M059J (cell line): ENCODE measurements at regions not wholly inside any gene's neighbourhood (a gene's known extent, or its start where the extent isn't known, plus 50 kb on each side); places are given as distances from the start of the nearest gene placed in this dataset.
"Not testable (repeated sequence)": the region's sequence is repeated elsewhere in the genome, so short reads cannot be mapped to it uniquely, and the experiment has no call there.

Experiments used
- DNase-seq: peaks from one replicate; pipeline ENCODE4 v3.0.0-alpha.2; 2012; ENCODE audit warnings: low read depth

DNA sequence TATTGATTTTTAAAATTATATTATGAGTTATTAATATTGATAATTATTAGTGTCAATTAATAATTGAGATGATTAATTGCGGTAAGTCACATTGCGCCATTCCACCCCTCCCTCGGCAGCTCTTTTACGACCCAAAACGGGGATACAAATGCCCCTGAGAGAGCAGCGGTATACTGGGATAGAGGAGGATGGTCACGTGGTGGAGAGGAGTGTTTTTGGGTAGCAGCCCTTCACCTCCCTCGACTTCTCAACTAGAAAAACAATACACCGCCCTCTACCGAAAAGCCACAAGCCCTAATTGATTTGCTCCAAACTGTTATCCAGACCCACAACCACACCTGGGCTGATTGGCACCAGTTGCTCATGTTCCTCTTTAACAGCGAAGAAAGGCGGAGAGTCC, 71.0 kb downstream of the DAPL1 start:
- DNase-seq: not testable (repeated sequence)

DNA sequence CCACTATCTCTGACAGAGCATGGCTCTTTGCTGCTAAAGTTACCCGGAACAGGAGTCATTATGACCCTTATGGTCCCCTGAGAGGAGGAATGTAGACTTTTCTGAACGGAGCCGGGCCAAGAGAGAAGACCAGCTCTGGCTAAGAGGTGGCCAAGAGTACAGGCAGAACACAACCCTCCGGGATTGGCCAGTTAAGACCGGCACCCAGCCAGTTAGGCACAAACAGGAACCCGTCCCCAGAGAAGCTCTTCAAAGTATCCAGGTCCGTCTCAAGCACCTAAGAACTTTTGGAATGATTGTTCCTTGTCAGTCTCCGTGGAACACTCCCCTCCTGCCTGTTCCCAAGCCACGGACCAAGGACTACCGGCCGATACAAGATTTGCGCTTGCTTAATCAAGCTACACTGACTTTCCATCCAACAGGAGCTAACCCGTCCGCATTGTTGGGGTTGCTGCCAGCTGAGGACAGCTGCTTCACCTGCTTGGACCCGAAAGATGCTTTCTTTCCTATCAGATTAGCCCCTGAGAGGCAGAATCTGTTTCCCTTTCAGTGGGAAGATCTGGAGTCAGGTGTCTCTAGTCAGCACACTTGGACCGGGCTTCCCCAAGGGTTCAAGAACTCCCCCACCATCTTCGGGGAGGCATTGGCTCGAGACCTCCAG, 72.5 kb downstream of the DAPL1 start:
- not testable (repeated sequence) for DNase-seq

DNA sequence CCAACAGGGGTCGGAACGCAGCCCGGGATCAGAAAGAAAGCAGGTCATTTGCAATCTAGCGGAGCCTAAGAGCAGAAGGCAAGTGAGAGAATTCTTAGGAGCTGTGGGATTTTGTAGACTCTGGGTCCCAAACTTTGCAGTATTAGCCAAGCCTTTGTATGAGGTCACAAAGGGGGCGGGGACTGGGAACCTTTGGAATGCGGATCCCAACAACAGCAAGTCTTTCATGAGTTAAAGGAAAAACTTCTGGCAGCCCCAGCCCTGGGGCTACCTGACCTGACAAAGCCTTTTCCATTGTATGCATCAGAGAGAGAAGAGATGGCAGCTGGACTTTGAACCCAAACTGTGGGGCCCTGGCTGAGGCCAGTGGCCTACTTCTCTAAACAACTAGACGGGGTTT, 73.3 kb downstream of the DAPL1 start:
- DNase-seq: peak; percentile 21

DNA sequence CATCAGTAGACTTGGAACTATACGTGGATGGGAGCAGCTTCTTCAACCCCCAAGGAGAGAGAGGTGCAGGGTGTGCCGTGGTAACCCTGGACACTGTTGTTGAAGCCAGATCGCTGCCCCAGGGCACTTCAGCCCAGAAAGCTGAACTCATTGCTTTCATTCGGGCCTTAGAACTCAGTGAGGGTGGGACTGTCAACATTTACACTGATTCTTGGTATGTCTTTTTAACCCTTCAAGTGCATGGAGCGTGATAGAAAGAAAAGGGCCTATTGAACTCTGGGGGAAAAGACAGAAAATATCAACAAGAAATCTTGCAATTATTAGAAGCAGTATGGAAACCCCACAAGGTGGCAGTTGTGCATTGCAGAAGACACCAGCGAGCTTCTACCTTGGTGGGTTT, 74.0 kb downstream of the DAPL1 start:
- DNase-seq: not testable (repeated sequence)

DNA sequence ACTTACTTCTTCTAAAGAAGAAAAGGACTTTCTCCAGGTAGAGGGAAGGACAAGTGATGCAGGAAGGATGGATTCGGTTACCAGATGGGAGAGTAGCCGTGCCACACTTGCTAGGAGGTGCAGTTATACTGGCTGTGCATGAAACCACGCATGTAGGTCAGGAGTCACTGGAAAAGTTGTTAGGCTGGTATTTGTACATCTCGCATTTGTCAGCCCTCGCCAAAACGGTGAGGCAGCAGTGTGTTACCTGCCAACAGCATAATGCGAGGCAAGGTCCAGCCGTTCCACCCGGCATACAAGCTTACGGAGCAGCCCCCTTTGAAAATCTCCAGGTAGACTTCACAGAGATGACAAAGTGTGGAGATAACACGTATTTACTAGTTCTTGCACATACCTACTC, 74.5 kb downstream of the DAPL1 start:
- not testable (repeated sequence) for DNase-seq

DNA sequence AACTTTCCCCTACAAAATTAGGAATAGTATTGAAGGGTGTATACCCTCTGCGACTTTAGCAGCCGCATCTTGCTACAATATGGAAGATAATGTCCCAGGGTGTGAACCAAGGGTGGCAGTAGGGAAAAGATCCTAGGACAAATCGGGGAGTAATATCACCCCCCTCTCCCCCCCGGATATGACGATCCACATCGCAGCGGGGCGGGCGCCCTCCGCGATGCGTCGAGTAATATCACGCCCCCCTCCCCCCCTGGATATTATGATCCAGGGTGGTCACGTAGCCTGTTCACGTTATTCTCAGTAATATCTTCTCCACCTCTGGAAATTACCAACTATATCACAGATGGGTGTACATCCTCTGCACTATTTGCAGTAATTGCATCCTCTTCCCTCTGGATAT, 82.9 kb downstream of the DAPL1 start:
- DNase-seq: no peak

DNA sequence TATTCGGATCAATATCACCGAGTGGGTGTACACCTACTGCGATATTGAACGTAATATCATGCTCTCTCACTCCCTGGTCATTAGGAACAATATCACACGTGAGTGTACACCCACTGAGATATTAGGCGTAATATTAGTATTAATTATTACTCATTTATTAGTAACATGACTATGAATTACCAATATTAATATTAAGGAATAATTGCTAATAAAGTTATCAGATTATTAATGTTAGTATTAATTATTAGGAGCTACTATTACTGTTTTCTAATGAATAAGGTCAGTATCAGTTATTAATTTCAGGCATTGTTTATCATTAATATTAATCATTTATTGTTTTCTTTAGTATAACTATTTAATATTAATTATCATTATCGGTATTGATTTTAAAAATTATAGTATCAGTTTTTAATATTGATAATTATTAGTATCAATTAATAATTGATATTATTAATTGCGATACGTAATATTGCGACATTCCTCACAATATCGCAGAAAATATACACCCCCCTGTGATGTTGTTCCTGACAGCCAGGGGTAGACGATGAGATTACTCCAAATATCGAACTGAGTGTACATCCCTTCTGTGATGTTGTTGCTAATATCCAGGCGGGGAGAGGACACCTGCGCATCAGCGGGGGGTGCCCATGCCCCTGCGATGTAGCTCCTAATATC, 84.2 kb downstream of the DAPL1 start:
- DNase-seq: no peak

DNA sequence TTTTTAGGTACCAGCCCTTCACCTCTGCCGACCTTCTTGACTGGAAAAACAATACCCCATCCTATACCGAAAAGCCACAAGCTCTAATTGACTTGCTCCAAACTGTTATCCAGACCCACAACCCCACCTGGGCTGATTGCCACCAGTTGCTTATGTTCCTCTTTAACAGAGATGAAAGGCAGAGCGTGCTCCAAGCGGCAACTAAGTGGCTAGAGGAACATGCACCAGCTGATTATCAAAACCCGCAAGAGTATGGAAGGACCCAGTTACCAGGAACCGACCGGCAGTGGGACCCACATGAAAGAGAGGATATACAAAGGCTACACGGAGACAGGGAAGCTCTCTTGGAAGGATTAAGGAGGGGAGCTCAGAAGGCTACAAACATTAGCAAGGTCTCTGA, 86.1 kb upstream of the TANC1 start:
- DNase-seq: no peak

DNA sequence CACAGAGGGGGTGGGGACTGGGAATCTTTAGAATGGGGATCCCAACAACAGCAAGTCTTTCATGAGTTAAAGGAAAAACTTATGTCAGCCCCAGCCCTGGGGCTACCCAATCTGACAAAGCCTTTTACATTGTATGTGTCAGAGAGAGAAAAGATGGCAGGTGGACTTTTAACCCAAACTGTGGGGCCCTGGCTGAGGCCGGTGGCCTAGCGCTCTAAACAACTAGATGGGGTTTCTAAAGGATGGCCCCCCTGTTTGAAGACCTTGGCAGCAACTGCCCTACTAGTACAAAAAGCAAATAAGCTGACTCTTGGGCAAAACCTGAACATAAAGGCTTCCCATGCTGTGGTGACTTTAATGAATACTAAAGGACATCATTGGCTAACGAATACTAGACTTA, 83.9 kb upstream of the TANC1 start:
- not testable (repeated sequence) for DNase-seq

DNA sequence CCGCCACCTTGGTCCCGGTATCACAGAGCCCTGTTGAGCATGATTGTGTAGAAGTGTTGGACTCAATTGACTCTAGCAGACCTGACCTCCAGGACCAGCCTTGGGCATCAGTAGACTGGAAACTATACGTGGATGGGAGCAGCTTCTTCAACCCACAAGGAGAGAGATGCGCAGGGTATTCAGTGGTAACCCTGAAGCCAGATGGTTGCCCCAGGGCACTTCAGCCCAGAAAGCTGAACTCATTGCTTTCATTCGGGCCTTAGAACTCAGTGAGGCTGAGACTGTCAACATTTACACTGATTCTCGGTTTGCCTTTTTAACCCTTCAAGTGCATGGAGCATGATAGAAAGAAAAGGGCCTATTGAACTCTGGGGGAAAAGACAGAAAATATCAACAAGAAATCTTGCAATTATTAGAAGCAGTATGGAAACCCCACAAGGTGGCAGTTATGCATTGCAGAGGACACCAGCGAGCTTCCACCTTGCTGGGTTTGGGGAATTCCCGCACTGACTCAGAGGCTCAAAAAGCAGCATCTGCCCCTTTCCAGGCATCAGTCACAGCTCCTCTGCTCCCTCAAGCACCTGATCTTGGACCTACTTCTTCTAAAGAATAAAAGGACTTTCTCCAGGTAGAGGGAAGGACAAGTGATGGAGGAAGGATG, 83.3 kb upstream of the TANC1 start:
- peak; percentile 32 for DNase-seq

DNA sequence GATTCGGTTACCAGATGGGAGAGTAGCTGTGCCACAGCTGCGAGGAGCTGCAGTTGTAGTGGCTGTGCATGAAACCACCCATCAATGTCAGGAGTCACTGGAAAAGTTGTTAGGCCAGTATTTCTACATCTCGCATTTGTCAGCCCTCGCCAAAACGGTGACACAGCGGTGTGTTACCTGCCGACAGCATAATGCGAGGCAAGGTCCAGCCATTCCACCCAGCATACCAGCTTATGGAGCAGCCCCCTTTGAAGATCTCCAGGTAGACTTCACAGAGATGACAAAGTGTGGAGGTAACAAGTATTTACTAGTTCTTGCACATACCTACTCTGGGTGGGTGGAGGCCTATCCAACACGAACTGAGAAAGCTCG, 82.8 kb upstream of the TANC1 start:
- DNase-seq: not testable (repeated sequence)

DNA sequence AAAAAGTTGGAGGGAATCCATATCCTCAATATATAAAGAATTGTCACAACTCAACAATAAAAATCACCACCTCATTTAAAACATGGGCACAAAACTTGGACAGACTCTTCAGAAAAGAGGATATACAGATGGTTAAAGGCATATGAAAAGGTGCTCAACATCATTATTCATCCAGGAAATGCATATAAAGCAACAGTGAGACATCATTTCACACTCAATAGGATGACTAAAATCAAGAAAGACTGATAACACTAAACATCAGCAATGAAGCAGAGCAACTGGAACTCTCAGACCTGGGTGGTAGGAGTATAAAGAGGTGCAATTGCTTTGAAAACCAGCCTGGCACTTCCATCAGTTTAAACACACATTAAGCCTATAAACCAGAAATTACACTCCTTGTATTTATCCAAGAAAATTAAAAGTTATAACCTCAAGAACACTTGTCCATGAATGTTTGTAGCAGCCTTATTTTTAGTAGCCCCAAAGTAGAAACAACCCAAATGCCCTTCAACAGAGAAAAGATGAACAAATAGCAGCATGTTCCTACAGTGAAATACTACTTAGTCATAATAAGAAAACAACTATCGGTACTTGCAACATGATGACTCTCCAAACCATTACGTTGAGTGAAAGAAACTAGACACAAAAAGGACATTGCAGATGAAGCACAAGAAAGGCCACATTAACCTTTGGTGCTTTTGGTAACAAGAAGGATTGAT, 79.1 kb upstream of the TANC1 start:
- DNase-seq: no peak

DNA sequence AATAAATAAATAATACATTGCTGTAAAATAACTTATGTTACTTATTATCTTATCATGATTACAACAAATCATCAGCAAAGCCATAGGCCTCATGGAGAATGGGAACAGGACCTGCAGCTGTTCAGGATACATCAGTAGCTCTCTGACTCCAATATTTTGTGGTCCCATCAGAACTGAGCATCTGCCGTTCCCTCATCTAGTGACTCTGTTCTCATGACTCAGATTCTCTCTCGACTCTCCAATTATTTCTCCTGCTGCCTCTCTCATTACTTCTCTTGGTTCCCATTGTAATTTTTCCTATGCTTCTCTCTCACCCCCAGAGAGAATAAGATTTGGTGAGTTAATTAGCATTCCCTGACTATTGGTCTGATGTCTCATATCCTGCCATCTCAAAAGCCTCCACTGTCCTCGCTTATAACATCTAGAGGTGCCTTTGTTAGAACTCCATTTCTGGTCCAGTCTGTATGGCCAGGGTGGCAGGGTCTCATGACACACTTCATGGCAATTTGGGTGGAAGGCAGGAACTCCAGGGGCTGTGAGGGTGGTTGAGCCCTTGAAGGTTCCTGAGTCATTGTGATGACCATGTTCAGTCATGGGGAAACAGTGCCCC, 78.0 kb upstream of the TANC1 start:
- peak; percentile 58 for DNase-seq

DNA sequence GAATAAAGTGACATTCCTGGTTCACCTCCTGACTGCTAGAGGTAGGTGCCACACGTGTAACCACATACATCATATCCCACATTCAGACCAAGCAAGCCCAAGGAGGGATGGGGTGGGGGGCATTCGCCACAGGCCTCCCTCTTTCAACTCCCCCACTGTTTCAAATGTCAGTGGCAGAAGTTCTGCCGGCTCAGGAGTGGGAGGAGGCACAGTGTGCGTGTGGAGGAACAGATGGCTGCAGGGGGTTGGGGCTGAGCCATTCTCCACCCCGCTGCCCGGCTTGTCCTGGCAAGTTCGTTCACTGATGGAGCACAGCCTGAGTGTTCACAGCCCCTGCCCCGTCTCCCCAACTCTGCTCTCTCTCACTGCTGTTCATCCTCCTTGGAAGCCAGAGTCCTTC, 75.4 kb upstream of the TANC1 start:
- no peak for DNase-seq

DNA sequence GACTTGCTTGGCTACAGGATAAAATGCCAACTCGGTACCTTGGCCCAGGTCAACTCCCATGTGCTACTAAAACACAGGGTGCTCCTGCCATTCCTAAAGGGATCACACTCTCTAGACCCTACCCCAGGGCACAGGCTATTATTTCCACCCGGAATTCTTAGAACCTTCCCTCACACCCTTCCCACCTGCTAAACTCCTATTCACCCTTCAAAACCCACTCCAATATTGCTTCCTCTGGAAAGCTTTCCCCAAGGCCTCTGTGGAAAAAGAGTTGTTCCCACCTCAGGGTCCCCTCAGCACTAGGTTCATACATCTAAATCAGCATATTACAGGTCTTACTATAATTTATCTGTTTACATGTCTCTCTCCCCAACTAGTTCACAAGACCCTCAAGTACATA, 75.0 kb upstream of the TANC1 start:
- no peak for DNase-seq

DNA sequence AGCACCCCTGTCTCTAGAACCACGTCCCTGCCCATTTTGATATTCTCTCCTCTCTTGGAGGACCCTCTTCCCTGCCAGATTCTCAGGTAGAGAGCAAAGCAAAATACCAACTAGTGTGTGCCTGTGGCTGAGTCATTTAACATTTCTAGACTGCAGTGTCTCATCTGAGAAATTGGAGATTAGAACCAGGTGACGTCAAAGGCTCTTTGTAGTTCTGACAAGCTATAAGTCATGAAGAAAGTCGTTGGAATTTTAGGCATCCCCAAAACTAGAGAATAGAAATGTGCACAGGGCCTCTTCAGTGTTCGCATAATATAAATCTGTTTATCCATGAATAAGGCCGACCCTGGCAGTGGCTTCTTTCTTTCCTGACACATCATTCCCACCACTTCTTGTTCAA, 74.4 kb upstream of the TANC1 start:
- DNase-seq: peak; percentile 86

DNA sequence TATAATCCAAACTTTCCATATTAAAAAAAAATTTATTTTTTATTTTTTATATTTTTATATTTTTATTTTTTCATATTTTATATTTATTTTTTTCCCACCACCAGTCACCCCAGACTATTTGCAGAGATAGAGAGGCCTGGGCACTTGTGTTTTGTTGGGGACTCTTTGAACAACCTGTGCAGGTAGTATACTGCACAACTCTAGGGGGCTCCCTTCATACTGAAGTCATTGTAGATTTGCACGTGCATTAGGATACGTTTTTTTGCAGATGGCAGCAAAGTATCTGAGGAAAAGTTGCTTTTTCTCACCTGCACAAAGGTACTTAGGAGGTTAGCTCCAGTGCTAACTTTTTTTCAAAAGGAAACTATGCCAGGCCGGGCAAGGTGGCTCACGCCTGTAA, 73.9 kb upstream of the TANC1 start:
- DNase-seq: no peak

DNA sequence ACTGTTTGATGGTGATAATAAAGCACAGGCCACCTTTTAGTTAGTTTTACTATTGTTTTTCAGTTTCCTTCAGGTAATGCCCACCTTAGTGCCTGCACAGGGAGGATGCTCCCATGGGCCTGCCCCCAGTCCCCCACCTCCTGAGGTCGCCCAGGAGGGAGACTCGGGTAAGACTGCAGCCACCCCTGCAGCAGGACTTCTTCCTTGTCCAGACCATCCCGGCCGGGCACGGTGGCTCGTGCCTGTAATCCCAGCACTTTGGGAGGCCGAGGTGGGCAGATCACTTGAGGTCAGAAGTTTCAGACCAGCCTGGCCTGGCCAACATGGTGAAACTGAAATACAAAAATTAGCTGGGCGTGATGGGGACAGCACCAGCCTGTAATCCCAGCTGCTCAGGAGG, 68.1 kb upstream of the TANC1 start:
- no peak for DNase-seq

DNA sequence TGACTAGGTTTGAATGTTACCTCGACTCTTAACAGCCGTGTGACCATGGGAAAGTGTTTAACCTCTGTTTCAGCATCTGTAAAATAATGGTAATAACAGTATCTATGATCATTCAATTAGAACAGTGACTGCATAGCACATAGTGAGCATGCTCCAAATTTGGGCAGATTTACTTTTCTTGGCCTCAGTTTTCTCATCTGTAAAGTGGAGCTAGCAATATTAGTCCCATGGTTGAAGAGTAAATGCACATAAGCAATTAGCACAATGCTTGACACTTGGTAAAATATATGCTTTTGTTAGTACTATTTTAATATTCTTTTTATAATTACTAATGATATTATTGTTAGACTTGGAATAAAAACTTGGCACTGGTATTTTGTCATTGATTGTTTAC, 66.4 kb upstream of the TANC1 start:
- DNase-seq: no peak

DNA sequence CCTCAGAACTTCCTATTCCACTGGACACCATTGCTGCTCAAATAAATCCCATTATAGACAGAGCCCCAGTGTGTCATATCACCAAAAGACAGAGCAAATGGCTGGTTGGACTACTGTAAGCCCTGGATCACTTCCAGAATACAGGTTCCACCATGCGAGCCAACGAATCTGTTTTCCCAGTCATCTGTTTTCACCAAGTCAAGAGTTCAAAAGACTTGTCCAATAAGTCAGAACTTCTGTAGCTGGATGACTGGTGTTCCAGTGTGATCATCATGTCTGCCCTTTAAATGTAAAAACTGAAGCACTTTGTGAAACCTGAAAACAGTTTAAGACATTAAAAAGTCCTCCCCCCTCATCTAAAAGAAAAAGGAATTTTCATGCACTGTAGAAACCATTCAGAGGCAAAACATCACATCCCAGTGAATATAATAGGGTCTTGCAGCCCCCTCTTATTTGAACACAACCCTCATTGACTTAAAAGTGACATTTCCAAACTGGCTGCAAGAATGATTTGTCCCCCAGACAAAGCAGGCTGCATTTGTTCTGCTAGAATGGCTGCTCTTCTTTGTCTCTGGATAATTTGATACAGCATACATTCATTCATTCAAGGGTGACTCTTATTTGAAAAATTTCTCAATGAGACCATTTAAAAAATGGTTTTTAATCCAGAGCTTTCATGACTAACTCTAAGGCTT, 64.6 kb upstream of the TANC1 start:
- DNase-seq: no peak

DNA sequence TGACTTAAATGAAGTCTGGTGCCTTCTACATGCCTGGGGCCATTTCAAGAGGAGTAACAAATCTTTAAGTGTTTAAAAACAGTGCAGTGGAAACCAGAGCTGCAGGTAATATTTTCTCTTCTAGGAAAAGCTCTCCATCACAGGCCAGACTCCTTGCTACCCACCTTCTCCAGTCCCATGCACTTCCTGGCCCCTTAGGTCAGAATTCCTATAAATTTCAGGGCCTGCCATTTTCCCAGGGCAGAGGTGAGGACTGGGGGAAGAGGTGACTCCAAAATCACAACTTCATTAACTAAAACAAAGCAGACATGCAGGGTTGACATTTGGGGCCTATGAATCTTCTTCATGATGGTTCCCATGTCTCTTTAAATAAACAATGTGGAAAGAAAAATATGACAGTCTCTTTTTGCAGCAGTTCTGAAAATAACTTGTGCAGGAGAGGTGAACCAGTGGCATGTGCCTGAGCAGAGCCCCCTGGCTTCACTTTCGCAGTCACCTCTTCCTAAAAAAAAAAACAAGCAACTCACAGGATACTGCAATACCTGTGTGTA, 63.7 kb upstream of the TANC1 start:
- peak; percentile 27 for DNase-seq
